ENCODE measurements at regions not wholly inside any gene's neighbourhood (a gene's known extent, or its start where the extent isn't known, plus 50 kb on each side); places are given as distances from the start of the nearest gene placed in this dataset.

DNA sequence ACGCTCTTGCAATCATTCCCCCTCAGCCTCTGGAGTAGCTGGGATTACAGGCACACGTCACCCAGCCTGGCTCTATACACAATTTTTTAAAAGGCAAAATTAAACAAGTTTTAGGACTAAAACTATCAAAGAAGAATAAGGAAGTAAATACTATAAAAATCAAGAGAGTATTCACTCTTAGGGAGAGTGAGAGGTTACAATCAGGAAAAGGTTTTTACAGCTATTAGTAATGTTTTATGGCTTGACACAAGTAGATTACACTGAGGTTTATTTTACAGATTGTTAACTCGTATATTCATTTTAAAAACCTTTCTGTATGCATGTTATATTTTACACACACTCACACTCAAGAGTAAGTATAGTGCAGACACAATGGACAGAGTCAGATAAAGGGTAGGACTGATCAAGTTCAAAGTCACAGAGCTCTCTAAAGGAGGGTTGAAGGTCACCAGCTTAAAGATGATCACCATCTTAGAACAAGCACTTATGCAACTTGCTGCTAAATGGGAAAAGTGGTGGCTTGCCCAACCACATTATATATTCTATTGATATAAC, 77.9 kb upstream of the MAN1A2 start:
- TF ChIP-seq, protein P1, sequence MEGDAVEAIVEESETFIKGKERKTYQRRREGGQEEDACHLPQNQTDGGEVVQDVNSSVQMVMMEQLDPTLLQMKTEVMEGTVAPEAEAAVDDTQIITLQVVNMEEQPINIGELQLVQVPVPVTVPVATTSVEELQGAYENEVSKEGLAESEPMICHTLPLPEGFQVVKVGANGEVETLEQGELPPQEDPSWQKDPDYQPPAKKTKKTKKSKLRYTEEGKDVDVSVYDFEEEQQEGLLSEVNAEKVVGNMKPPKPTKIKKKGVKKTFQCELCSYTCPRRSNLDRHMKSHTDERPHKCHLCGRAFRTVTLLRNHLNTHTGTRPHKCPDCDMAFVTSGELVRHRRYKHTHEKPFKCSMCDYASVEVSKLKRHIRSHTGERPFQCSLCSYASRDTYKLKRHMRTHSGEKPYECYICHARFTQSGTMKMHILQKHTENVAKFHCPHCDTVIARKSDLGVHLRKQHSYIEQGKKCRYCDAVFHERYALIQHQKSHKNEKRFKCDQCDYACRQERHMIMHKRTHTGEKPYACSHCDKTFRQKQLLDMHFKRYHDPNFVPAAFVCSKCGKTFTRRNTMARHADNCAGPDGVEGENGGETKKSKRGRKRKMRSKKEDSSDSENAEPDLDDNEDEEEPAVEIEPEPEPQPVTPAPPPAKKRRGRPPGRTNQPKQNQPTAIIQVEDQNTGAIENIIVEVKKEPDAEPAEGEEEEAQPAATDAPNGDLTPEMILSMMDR (conservative IDR thresholded peaks at IDR 0.05) = no peak
- TF ChIP-seq EZH2 (IDR thresholded peaks at IDR 0.05; ENCODE audit: low read depth) = no peak
